ENCODE measurements at regions not wholly inside any gene's neighbourhood (a gene's known extent, or its start where the extent isn't known, plus 50 kb on each side); places are given as distances from the start of the nearest gene placed in this dataset.
"Not testable (repeated sequence)": the region's sequence is repeated elsewhere in the genome, so short reads cannot be mapped to it uniquely, and the experiment has no call there.

- no peak overlapping the region for H3K27ac ChIP-seq (ENCODE audit: low read depth in 1 of 2, low read length in 1 of 2)
- no peaks in the 10 kb centered on the region for H3K27me3 ChIP-seq (ENCODE audit: control insufficient read depth in 3 of 3, insufficient read depth in 3 of 3, low read length in 2 of 3)
- no peak overlapping the region for H3K4me3 ChIP-seq
- H3K9ac ChIP-seq (ENCODE audit: insufficient read depth in 1 of 2, low read length in 2 of 2), result no peak overlapping the region
- H3K9me3 ChIP-seq (ENCODE audit: control insufficient read depth in 4 of 4, insufficient read depth in 3 of 4, low read length in 3 of 4), result no peaks in the 10 kb centered on the region
- WGBS, 2 donors, result 60 to 68% methylated on average over 3 of the region's 3 CpGs
- no peak for TF ChIP-seq CTCF (IDR thresholded peaks at IDR 0.05; ENCODE audit: control extremely low read depth, extremely low read depth)
- no peaks in the 10 kb centered on the region for H3K36me3 ChIP-seq (ENCODE audit: control insufficient read depth in 4 of 4, insufficient read depth in 4 of 4, low read length in 4 of 4)
- ATAC-seq (ENCODE audit: insufficient read depth, low FRiP score) (no peak), DNase-seq (no peak)
- H3K4me1 ChIP-seq (ENCODE audit: control insufficient read depth in 5 of 5, insufficient read depth in 5 of 5, low read length in 5 of 5), result no peaks in the 10 kb centered on the region
Observed at GRCh38 chr6:80489911-80490635, 383.6 kb downstream of the BCKDHB start.

GRCh38 chr6:80488190-80488589 is 381.7 kb downstream of the BCKDHB start:
- no peaks in the 10 kb centered on the region for H3K36me3 ChIP-seq (ENCODE audit: control insufficient read depth in 4 of 4, insufficient read depth in 4 of 4, low read length in 4 of 4)
- no peak overlapping the region for H3K9ac ChIP-seq (ENCODE audit: insufficient read depth in 1 of 2, low read length in 2 of 2)
- H3K27ac ChIP-seq (ENCODE audit: low read depth in 1 of 2, low read length in 1 of 2), result no peak overlapping the region
- no peak for ATAC-seq (ENCODE audit: insufficient read depth, low FRiP score)
- WGBS, 2 donors, result 64 to 80% methylated on average over 2 of the region's 2 CpGs
- no peaks in the 10 kb centered on the region for H3K27me3 ChIP-seq (ENCODE audit: control insufficient read depth in 3 of 3, insufficient read depth in 3 of 3, low read length in 2 of 3)
- H3K4me1 ChIP-seq (ENCODE audit: control insufficient read depth in 5 of 5, insufficient read depth in 5 of 5, low read length in 5 of 5), result no peaks in the 10 kb centered on the region
- no peak overlapping the region for H3K4me3 ChIP-seq
- TF ChIP-seq CTCF (IDR thresholded peaks at IDR 0.05; ENCODE audit: control extremely low read depth, extremely low read depth), result no peak
- DNase-seq, result no peak
- H3K9me3 ChIP-seq (ENCODE audit: control insufficient read depth in 4 of 4, insufficient read depth in 3 of 4, low read length in 3 of 4), result no peaks in the 10 kb centered on the region

GRCh38 chr6:80485494-80485893 is 379.0 kb downstream of the BCKDHB start:
- ATAC-seq (ENCODE audit: insufficient read depth, low FRiP score); H3K9me3 ChIP-seq (ENCODE audit: control insufficient read depth in 4 of 4, insufficient read depth in 3 of 4, low read length in 3 of 4); DNase-seq; H3K36me3 ChIP-seq (ENCODE audit: control insufficient read depth in 4 of 4, insufficient read depth in 4 of 4, low read length in 4 of 4); H3K9ac ChIP-seq (ENCODE audit: insufficient read depth in 1 of 2, low read length in 2 of 2); H3K4me1 ChIP-seq (ENCODE audit: control insufficient read depth in 5 of 5, insufficient read depth in 5 of 5, low read length in 5 of 5); H3K27me3 ChIP-seq (ENCODE audit: control insufficient read depth in 3 of 3, insufficient read depth in 3 of 3, low read length in 2 of 3); H3K4me3 ChIP-seq; H3K27ac ChIP-seq (ENCODE audit: low read depth in 1 of 2, low read length in 1 of 2): not testable (repeated sequence)
- 93 to 96% methylated on average over 12 of the region's 12 CpGs for WGBS, 2 donors

GRCh38 chr6:80482056-80482455 is 375.6 kb downstream of the BCKDHB start:
- H3K36me3 ChIP-seq (ENCODE audit: control insufficient read depth in 4 of 4, insufficient read depth in 4 of 4, low read length in 4 of 4), result no peaks in the 10 kb centered on the region
- H3K9ac ChIP-seq (ENCODE audit: insufficient read depth in 1 of 2, low read length in 2 of 2), result no peak overlapping the region
- DNase-seq, result no peak
- no peak for TF ChIP-seq CTCF (IDR thresholded peaks at IDR 0.05; ENCODE audit: control extremely low read depth, extremely low read depth)
- no peaks in the 10 kb centered on the region for H3K27me3 ChIP-seq (ENCODE audit: control insufficient read depth in 3 of 3, insufficient read depth in 3 of 3, low read length in 2 of 3)
- no peak overlapping the region for H3K27ac ChIP-seq (ENCODE audit: low read depth in 1 of 2, low read length in 1 of 2)
- ATAC-seq (ENCODE audit: insufficient read depth, low FRiP score), result no peak
- no peaks in the 10 kb centered on the region for H3K9me3 ChIP-seq (ENCODE audit: control insufficient read depth in 4 of 4, insufficient read depth in 3 of 4, low read length in 3 of 4)
- 89 to 95% methylated on average over 3 of the region's 3 CpGs for WGBS, 2 donors
- H3K4me1 ChIP-seq (ENCODE audit: control insufficient read depth in 5 of 5, insufficient read depth in 5 of 5, low read length in 5 of 5), result no peaks in the 10 kb centered on the region
- no peak overlapping the region for H3K4me3 ChIP-seq

Measured in lung (tissue), 11 donors.